ENCODE measurements at regions not wholly inside any gene's neighbourhood (a gene's known extent, or its start where the extent isn't known, plus 50 kb on each side); places are given as distances from the start of the nearest gene placed in this dataset.
"Not testable (repeated sequence)": the region's sequence is repeated elsewhere in the genome, so short reads cannot be mapped to it uniquely, and the experiment has no call there.

DNA sequence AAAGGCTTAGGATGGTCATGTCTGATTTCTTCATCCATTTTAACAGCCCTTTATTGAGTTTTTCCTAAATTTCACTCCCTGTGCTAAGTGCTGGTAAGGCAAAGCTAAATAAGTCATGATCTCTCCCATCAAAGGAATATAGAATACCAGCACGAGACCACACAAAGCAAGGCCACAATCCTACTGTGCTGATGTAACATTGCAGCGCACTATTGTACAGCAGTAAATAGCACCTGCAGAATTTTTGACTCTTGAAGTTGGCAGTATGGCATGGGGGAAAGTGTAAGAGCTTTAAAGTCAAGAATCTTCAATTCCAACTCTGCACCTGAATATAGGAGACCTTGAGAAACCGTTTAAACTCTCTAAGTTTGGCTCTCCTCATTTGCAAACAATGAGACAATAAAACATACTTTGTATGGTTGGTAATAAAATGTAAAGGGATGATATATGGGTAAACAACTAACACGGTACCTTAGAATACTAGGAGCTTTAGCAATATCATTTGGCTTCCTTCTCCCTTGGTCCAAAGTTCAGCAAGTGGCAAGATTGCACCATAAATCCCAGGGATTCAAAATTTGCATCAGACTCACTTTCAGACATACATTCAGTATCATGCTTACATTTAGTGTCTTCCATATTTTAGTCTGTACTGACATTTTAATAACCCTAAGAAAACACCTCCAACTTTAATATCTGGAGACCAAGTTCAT lies 132.9 kb upstream of the PRDX6 start:
- H3K4me3 Mint-ChIP-seq = no peak overlapping the region
- CTCF ChIA-PET = no interaction called here
- no peak overlapping the region for H3K27ac Mint-ChIP-seq
- ATAC-seq (ENCODE audit: low read depth) (no peak), DNase-seq (no peak)
- no peaks in the 10 kb centered on the region for H3K4me1 Mint-ChIP-seq
- TF ChIP-seq, protein P1, sequence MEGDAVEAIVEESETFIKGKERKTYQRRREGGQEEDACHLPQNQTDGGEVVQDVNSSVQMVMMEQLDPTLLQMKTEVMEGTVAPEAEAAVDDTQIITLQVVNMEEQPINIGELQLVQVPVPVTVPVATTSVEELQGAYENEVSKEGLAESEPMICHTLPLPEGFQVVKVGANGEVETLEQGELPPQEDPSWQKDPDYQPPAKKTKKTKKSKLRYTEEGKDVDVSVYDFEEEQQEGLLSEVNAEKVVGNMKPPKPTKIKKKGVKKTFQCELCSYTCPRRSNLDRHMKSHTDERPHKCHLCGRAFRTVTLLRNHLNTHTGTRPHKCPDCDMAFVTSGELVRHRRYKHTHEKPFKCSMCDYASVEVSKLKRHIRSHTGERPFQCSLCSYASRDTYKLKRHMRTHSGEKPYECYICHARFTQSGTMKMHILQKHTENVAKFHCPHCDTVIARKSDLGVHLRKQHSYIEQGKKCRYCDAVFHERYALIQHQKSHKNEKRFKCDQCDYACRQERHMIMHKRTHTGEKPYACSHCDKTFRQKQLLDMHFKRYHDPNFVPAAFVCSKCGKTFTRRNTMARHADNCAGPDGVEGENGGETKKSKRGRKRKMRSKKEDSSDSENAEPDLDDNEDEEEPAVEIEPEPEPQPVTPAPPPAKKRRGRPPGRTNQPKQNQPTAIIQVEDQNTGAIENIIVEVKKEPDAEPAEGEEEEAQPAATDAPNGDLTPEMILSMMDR (IDR thresholded peaks at IDR 0.05) = no peak
- POLR2A ChIA-PET = no interaction called here
- intact Hi-C loops (cut with micrococcal nuclease) = no loop called here
- H3K27me3 Mint-ChIP-seq = no peaks in the 10 kb centered on the region
- no peaks in the 10 kb centered on the region for H3K36me3 Mint-ChIP-seq (ENCODE audit: low read depth)
- H3K9me3 Mint-ChIP-seq = no peaks in the 10 kb centered on the region

DNA sequence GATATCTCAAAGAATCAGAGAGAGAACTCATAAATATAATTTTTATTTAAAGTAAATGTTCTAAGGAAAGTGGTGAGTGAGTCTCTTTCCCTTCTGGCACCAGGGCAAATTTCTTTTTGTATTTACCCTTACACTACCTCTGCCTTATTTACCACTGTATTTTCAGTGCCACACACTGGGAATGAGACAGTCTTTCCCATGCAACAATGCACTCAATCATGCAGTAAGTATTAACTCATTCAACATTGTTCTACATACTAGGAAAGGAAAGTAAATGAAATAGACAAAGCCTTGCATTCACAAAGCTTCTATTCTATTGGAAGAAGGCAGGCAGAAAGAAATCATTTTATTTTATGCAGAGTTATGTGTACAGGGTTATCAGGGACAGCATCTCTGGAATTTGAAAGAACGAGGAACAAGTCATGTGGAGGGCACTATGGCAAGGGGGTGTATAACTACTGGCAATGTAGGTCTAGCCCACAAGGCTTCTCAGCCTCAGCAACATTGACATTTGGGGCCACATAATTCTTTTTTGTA lies 129.8 kb upstream of the PRDX6 start:
- intact Hi-C loops (cut with micrococcal nuclease) = no loop called here
- POLR2A ChIA-PET = no interaction called here

DNA sequence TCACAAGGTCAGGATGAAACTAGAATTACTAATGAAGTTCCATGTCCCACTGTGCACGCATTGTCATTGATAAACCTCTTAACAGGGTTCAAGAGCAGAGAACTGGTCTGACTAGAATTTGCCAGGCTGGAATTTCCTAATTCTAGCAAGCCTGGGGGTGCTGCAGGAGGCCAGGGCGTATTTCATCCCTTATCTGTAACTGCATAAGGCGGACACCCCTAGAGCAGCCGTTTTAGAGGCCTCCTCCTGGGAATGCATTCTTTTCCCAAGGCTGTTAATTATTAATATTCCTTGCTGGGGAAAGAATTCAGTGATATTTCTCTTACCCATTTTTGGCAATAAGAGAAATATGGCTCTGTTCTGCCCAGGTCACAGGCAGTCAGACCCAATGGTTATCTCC lies 124.5 kb upstream of the PRDX6 start:
- H3K4me1 Mint-ChIP-seq = peaks cover 28% of the 10 kb centered on the region
- H3K9me3 Mint-ChIP-seq; ATAC-seq (ENCODE audit: low read depth); H3K36me3 Mint-ChIP-seq (ENCODE audit: low read depth); CTCF ChIA-PET; POLR2A ChIA-PET; DNase-seq; H3K4me3 Mint-ChIP-seq; intact Hi-C loops (cut with micrococcal nuclease); H3K27ac Mint-ChIP-seq; H3K27me3 Mint-ChIP-seq: not testable (repeated sequence)

More for the DNA sequence above, 129.8 kb upstream of the PRDX6 start:
- no peak for DNase-seq
- TF ChIP-seq, protein P1 (IDR thresholded peaks at IDR 0.05) = no peak
- H3K36me3 Mint-ChIP-seq (ENCODE audit: low read depth) = peaks cover 5% of the 10 kb centered on the region
- CTCF ChIA-PET = no interaction called here
- no peaks in the 10 kb centered on the region for H3K4me1 Mint-ChIP-seq
- H3K4me3 Mint-ChIP-seq = no peak overlapping the region
- ATAC-seq (ENCODE audit: low read depth) = no peak
- H3K9me3 Mint-ChIP-seq = peaks cover 5% of the 10 kb centered on the region
- H3K27me3 Mint-ChIP-seq = no peaks in the 10 kb centered on the region
- no peak overlapping the region for H3K27ac Mint-ChIP-seq

DNA sequence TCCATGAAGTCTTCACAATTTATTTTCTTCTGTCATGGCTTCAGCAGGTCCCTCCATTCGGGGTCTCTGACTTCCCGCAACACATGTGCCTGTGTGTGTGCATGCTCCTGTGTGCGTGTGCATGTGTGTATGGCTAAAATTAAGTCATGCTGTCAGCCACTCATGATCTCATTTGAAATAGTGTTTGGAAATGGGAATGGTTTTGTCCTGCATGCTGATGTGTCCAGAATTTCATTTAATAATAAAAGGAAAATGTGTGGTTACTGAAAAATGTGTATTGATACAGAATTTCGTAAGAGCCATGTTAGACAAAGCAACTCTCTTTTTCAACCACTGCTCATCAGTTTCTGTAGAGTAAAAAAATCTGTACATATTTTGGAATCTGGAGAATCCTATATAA lies 123.8 kb upstream of the PRDX6 start:
- POLR2A ChIA-PET = no interaction called here
- intact Hi-C loops (cut with micrococcal nuclease) = no loop called here

DNA sequence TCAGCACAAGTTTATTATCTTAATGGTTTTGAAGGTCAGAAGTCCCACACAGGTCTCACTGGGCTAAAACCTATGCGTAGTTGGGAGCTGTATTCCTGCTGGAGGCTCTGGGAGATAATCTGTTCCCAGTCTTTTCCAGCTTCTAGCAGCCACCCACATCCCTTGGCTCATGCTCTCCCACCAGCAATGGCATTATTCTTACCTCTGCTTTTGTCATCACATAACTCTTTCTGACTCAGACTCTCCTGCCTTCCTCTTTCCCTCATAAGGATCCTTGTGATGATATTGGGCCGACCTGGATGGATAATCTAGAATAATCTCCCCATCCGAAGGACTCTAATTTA lies 122.2 kb upstream of the PRDX6 start:
- ATAC-seq (ENCODE audit: low read depth) (no peak), DNase-seq (no peak)
- ChIA-PET POLR2A (interaction anchor here (1.3 kb wide), 1 partner anchor 63 kb away, joined by 5 read pairs; no protein-coding TSS in a partner anchor), CTCF (no interaction called here)
- peaks cover 9% of the 10 kb centered on the region for H3K9me3 Mint-ChIP-seq
- intact Hi-C loops (cut with micrococcal nuclease) = no loop called here
- TF ChIP-seq, protein P1 (IDR thresholded peaks at IDR 0.05) = no peak
- H3K36me3 Mint-ChIP-seq (ENCODE audit: low read depth) = peaks cover 9% of the 10 kb centered on the region
- H3K27ac Mint-ChIP-seq = peak overlapping the region; percentile 79
- H3K4me1 Mint-ChIP-seq = peaks cover 28% of the 10 kb centered on the region
- H3K27me3 Mint-ChIP-seq = no peaks in the 10 kb centered on the region
- H3K4me3 Mint-ChIP-seq = peak overlapping the region; percentile 76

More for the DNA sequence above, 123.8 kb upstream of the PRDX6 start:
- no peak for DNase-seq
- Mint-ChIP-seq H3K9me3 (peaks cover 9% of the 10 kb centered on the region), H3K4me3 (no peak overlapping the region), H3K4me1 (peaks cover 28% of the 10 kb centered on the region), H3K27me3 (no peaks in the 10 kb centered on the region), H3K27ac (no peak overlapping the region), H3K36me3 (ENCODE audit: low read depth) (peaks cover 9% of the 10 kb centered on the region)
- CTCF ChIA-PET = no interaction called here
- TF ChIP-seq, protein P1 (IDR thresholded peaks at IDR 0.05) = no peak
- ATAC-seq (ENCODE audit: low read depth) = no peak

Data from activated B cell treated with CpG ODN at 0.5 μM for 24 hours (primary cell).